GM23338 (cell line): ENCODE measurements at regions not wholly inside any gene's neighbourhood (a gene's known extent, or its start where the extent isn't known, plus 50 kb on each side); places are given as distances from the start of the nearest gene placed in this dataset.

Source experiments
- CREB1 ChIP-seq: fragments of 250-450 bp; sonication (Bioruptor Pico); IDR thresholded peaks from 2 replicates; pipeline ENCODE4 v1.5.0; 2020; ENCODE audit warnings: low read depth, mild to moderate bottlenecking, moderate library complexity
- EZH2phosphoT487 ChIP-seq: fragments of 200-600 bp; sonication (generic); IDR thresholded peaks from one replicate; pipeline ENCODE4 v1.8.1; 2018; ENCODE audit warnings: antibody characterized with exemption; ENCODE audit not compliant: unreplicated experiment
- JUNB ChIP-seq: IDR thresholded peaks from one replicate; pipeline ENCODE4 v1.6.1; 2016; ENCODE audit warnings: antibody characterized with exemption; ENCODE audit not compliant: unreplicated experiment
- NANOG ChIP-seq: IDR thresholded peaks from 2 replicates; pipeline ENCODE4 v1.6.1; 2016; ENCODE audit warnings: antibody characterized with exemption, borderline replicate concordance
- STAT1 ChIP-seq: IDR thresholded peaks from one replicate; pipeline ENCODE4 v1.6.1; 2016; ENCODE audit warnings: antibody characterized with exemption; ENCODE audit not compliant: unreplicated experiment
- ZNF114 ChIP-seq: fragments of 250-450 bp; sonication (Bioruptor Pico); IDR thresholded peaks from 2 replicates; pipeline ENCODE4 v1.5.0; 2020; ENCODE audit warnings: mild to moderate bottlenecking, moderate library complexity
- ZNF331 ChIP-seq: fragments of 250-450 bp; sonication (Bioruptor Pico); IDR thresholded peaks from 2 replicates; pipeline ENCODE4 v1.5.0; 2020; ENCODE audit warnings: low read depth, mild to moderate bottlenecking, moderate library complexity
- ZNF462 ChIP-seq: fragments of 250-450 bp; sonication (Bioruptor Pico); IDR thresholded peaks from 2 replicates; pipeline ENCODE4 v1.5.0; 2020; ENCODE audit warnings: mild to moderate bottlenecking, moderate library complexity
- TF ChIP-seq, protein P1 (sequence below): IDR thresholded peaks from one replicate; pipeline ENCODE4 v1.6.1; 2018; ENCODE audit warnings: antibody characterized with exemption; ENCODE audit not compliant: unreplicated experiment

- no peak for TF ChIP-seq ZNF462
- no peak for TF ChIP-seq CREB1 (CRISPR knock-in tag)
- no peak for TF ChIP-seq EZH2phosphoT487
- no peak for TF ChIP-seq NANOG
- TF ChIP-seq JUNB: no peak
- TF ChIP-seq ZNF114 (CRISPR knock-in tag): no peak
- TF ChIP-seq ZNF331 (CRISPR knock-in tag): no peak
- TF ChIP-seq, protein P1, sequence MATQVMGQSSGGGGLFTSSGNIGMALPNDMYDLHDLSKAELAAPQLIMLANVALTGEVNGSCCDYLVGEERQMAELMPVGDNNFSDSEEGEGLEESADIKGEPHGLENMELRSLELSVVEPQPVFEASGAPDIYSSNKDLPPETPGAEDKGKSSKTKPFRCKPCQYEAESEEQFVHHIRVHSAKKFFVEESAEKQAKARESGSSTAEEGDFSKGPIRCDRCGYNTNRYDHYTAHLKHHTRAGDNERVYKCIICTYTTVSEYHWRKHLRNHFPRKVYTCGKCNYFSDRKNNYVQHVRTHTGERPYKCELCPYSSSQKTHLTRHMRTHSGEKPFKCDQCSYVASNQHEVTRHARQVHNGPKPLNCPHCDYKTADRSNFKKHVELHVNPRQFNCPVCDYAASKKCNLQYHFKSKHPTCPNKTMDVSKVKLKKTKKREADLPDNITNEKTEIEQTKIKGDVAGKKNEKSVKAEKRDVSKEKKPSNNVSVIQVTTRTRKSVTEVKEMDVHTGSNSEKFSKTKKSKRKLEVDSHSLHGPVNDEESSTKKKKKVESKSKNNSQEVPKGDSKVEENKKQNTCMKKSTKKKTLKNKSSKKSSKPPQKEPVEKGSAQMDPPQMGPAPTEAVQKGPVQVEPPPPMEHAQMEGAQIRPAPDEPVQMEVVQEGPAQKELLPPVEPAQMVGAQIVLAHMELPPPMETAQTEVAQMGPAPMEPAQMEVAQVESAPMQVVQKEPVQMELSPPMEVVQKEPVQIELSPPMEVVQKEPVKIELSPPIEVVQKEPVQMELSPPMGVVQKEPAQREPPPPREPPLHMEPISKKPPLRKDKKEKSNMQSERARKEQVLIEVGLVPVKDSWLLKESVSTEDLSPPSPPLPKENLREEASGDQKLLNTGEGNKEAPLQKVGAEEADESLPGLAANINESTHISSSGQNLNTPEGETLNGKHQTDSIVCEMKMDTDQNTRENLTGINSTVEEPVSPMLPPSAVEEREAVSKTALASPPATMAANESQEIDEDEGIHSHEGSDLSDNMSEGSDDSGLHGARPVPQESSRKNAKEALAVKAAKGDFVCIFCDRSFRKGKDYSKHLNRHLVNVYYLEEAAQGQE: no peak
- TF ChIP-seq STAT1: no peak
Observed at GRCh38 chr4:187575706-187576105, 419.9 kb upstream of the ZFP42 start (continued).
